ENCODE measurements at regions not wholly inside any gene's neighbourhood (a gene's known extent, or its start where the extent isn't known, plus 50 kb on each side); places are given as distances from the start of the nearest gene placed in this dataset.

- Histone ChIP-seq H3K27ac (no peak overlapping the region), H3K4me3 (no peak overlapping the region), H3K4me1 (replicated peaks in 1 of 2) (no peaks in the 10 kb centered on the region)
- ATAC-seq (replicated peaks in 6 of 8): peak in 1 of 8 experiments; percentile 21
- 78 to 100% (median 91%) methylated on average over 1 to 3 of the region's 3 CpGs; no CpG with 5 or more reads in 4 of the 10 experiments for WGBS, 10 experiments
- in situ Hi-C loops (cut with MboI; ENCODE audit: low pct_unique_long_range_greater_than_20kb in 2 of 9, low sequenced_read_pairs in 9 of 9, unreplicated experiment in 9 of 9): no loop called here
Measured at GRCh38 chr7:33849971-33850559, 55.3 kb upstream of the BMPER start.

DNA sequence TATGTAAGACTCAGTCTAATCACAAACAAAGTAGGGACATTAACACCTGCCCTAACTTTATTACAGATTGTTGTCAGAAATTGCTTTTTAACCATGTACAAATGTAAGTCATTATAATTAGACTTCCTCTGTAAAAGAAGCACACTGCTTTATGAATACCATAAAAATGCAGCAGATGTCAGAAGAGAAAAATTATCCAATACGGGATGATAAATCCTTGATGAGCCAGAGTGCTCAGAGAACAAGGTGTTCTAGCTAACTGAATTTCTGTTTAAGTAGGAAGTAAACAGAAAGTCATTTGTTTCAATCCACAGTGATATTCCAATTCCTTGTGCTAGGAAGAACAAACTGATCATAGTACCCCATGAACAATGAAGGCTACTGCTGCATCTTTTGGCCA is 54.6 kb upstream of the BMPER start:
- Histone ChIP-seq H3K27ac (no peak overlapping the region), H3K4me1 (replicated peaks in 1 of 2) (no peaks in the 10 kb centered on the region), H3K4me3 (no peak overlapping the region)
- no peak for ATAC-seq (replicated peaks in 6 of 8)
- WGBS, 10 experiments: 0 to 100% (median 89%) methylated on average over 1 of the region's 1 CpG; no CpG with 5 or more reads in 2 of the 10 experiments
- in situ Hi-C loops (cut with MboI; ENCODE audit: low pct_unique_long_range_greater_than_20kb in 2 of 9, low sequenced_read_pairs in 9 of 9, unreplicated experiment in 9 of 9): no loop called here

DNA sequence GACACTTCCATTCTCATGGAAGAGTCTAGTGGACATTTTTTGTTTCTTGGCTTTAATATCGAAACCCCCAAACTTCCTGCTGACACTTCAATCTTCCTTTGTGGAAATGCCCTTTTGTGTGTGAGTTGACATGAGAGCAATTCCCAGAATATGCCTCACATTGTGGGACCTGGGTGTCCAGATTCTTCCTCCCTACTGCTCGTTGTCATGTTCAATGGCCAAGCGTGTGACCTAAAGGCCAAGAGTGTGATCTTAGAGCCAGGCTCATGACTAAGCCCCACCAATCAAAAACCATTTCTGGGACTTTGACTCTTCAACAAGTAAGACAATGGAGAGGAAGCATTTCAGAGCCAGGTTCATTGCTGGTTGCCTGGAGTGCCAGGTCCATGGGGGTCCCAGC is 52.5 kb upstream of the BMPER start:
- Histone ChIP-seq H3K4me1 (replicated peaks in 1 of 2) (no peaks in the 10 kb centered on the region), H3K4me3 (no peak overlapping the region), H3K27ac (no peak overlapping the region)
- ATAC-seq (replicated peaks in 6 of 8): no peak
- WGBS, 10 experiments: 20 to 100% (median 94%) methylated on average over 1 to 3 of the region's 3 CpGs; no CpG with 5 or more reads in 1 of the 10 experiments
- in situ Hi-C loops (cut with MboI; ENCODE audit: low pct_unique_long_range_greater_than_20kb in 2 of 9, low sequenced_read_pairs in 9 of 9, unreplicated experiment in 9 of 9): no loop called here

- peak in 2 of 8 experiments; percentile 77 to 85 for ATAC-seq (replicated peaks in 6 of 8)
- H3K4me3 ChIP-seq: no peak overlapping the region
- no peak overlapping the region for H3K27ac ChIP-seq
- no peaks in the 10 kb centered on the region for H3K4me1 ChIP-seq (replicated peaks in 1 of 2)
- WGBS, 10 experiments: 19 to 100% (median 90%) methylated on average over 1 to 5 of the region's 5 CpGs; no CpG with 5 or more reads in 1 of the 10 experiments
- in situ Hi-C loops (cut with MboI; ENCODE audit: low pct_unique_long_range_greater_than_20kb in 2 of 9, low sequenced_read_pairs in 9 of 9, unreplicated experiment in 9 of 9): no loop called here
Measured at GRCh38 chr7:33853361-33854062, 51.8 kb upstream of the BMPER start.

DNA sequence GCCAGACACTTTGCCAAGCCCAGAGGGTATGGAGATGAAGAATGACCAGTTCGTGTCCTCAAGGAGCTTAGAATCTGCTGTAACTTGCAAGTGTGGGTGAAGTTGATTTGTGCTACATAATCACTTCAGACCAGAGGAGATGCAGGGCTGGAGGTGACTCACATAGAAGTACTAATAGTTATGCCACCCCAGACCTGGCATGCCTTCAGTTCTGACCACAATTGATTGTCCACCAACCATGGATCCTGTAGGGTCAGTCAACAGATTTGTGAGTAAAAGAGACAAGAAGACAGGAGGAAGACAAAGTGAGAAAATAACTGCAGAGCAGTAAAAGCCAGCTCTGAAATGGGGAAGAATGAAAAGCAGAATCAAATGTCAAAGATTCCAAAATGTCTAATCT is 51.2 kb upstream of the BMPER start:
- Histone ChIP-seq H3K4me1 (replicated peaks in 1 of 2) (no peaks in the 10 kb centered on the region), H3K27ac (no peak overlapping the region), H3K4me3 (no peak overlapping the region)
- WGBS, 10 experiments: 50 to 67% (median 60%) methylated on average over 1 of the region's 1 CpG; no CpG with 5 or more reads in 7 of the 10 experiments
- in situ Hi-C loops (cut with MboI; ENCODE audit: low pct_unique_long_range_greater_than_20kb in 2 of 9, low sequenced_read_pairs in 9 of 9, unreplicated experiment in 9 of 9): no loop called here
- ATAC-seq (replicated peaks in 6 of 8): no peak

DNA sequence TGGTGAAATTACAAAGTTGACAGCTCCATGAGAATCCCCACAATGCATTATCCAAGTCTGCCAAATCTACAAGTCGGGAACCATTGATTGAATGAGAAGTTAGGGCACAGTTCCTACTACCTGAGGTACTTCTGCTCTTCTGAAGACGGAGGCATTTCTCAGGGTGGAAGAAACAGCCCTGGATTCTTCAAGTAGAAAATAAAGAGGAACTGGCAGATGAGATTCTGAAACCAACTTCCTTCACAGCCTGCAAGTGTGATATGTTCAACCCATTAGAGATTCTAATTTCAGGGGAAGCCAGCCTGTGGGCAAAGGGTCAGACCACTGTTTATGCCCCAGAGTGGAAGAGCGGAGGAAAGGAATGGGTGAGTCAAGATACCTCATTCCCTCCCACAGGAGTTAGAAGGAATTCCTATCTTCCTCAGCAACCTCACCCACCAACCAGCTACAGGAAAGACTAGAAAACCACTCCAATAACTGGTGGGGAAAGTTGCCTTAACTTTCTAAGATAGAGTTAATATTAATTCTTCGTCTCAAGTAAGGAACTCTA is 50.5 kb upstream of the BMPER start:
- H3K4me1 ChIP-seq (replicated peaks in 1 of 2): no peaks in the 10 kb centered on the region
- no peak overlapping the region for H3K27ac ChIP-seq
- in situ Hi-C loops (cut with MboI; ENCODE audit: low pct_unique_long_range_greater_than_20kb in 2 of 9, low sequenced_read_pairs in 9 of 9, unreplicated experiment in 9 of 9): no loop called here
- H3K4me3 ChIP-seq: no peak overlapping the region
- ATAC-seq (replicated peaks in 6 of 8): no peak
- WGBS, 10 experiments: 0 to 100% (median 83%) methylated on average over 1 to 4 of the region's 4 CpGs; no CpG with 5 or more reads in 1 of the 10 experiments

All from motor neuron (in vitro differentiated cells).